Pancreas (tissue), 10 donors: ENCODE measurements at regions not wholly inside any gene's neighbourhood (a gene's known extent, or its start where the extent isn't known, plus 50 kb on each side); places are given as distances from the start of the nearest gene placed in this dataset.

Experiments
- ATAC-seq, 4 donors: fragments of 200-7000 bp; cut with Tn5 transposase; one replicate each; pipeline versions ENCODE4 v1.8.0 to v1.9.1; 2020; ENCODE audit warnings: mild to moderate bottlenecking in 4 of 4, moderate library complexity in 4 of 4
- DNase-seq, 6 donors: peaks; one replicate each; pipeline ENCODE4 v3.0.0-alpha.2; 2020
- FAIRE-seq: peaks from 2 replicates; lab custom pipeline; 2012; peaks lifted over from hg19 to GRCh38; lab: Jason Lieb, UNC
- H3K27ac ChIP-seq, 4 donors: fragments of 200-600 bp; sonication (generic); 1 replicate in 3 of 4; 2 replicates in 1 of 4; pipeline versions ENCODE4 v1.5.0 to v1.8.0; 2020
- H3K27me3 ChIP-seq, 4 donors: fragments of 200-600 bp; one replicate each; pipeline ENCODE4 v1.8.0; 2021
- H3K36me3 ChIP-seq, 3 donors: fragments of 200-600 bp; sonication (generic) in 1 of 3; one replicate each; pipeline versions ENCODE4 v1.5.0 to v1.8.0; 2020 to 2021
- H3K4me1 ChIP-seq, 3 donors: fragments of 200-600 bp; one replicate each; pipeline ENCODE4 v1.8.0; 2021
- H3K4me3 ChIP-seq, 4 donors: fragments of 200-600 bp; sonication (generic) in 2 of 4; one replicate each; pipeline versions ENCODE4 v1.5.0 to v1.8.0; 2020 to 2021
- H3K9me3 ChIP-seq, 4 donors: fragments of 200-600 bp; one replicate each; pipeline ENCODE4 v1.8.0; 2021
- WGBS, 2 donors: extraction: QIAGEN DNeasy Blood & Tissue Kit; methylation state at CpG; one replicate each; pipeline ENCODE4 v1.1.7; 2013; 5-methylcytosine and 5-hydroxymethylcytosine counted together
- intact Hi-C, 3 donors: fragments of 100-400 bp; cut with DNase I; formaldehyde crosslinking; loops; one replicate each; pipeline versions ENCODE4 v1.11.1 to v1.14.2; 2022
- TF ChIP-seq, protein P1 (sequence below), 4 donors: fragments of 200-600 bp; sonication (generic) in 3 of 4; IDR thresholded peaks; one replicate each; pipeline versions ENCODE4 v1.5.0 to v1.8.0; 2021; ENCODE audit warnings: antibody characterized with exemption in 4 of 4
- donor health status: healthy with polysubstance abuse.
- donor health status: DM: no; HTN: no; CAD: no; lungs with moderate emphysema.
- donor health status: DM: no; HTN: no; CAD: no.
- donor health status: control.
- donor health status: control.
- donor health status: Bipolar disorder and iron deficiency.
- donor health status: DM: yes; HTN: yes; CAD: no.
- donor health status: DM: no; HTN: no; CAD: no.
- donor health status: DM: no; HTN: no; CAD: no.
- donor health status: DM: yes; HTN: yes; CAD: no.

DNA sequence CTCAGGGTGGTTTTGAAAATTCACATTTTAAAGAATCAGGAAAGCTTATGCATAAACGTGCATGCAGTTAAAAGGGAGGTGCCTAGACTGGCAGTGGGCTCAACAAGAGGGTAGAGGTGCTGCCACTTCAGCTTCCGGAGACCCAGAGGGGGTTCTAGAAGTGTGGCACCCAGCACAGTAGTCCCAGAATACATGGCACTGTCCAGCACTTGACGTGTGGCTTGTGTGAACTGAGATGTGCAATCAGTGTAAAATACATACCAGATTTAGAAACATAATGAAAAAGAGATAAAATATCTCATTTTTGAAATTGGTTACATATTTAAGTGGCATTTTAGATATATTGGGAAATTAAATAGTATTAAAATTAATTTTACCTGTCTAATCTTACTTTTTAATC lies 89.3 kb downstream of the RIN2 start:
- Histone ChIP-seq H3K4me1 (no peaks in the 10 kb centered on the region), H3K9me3 (no peaks in the 10 kb centered on the region), H3K36me3 (no peaks in the 10 kb centered on the region), H3K27ac (no peak overlapping the region), H3K4me3 (no peak overlapping the region), H3K27me3 (no peaks in the 10 kb centered on the region)
- 79 to 88% methylated on average over 3 of the region's 3 CpGs for WGBS, 2 donors
- FAIRE-seq (no peak), ATAC-seq (no peak), DNase-seq (no peak)
- intact Hi-C loops, result no loop called here
- TF ChIP-seq, protein P1, sequence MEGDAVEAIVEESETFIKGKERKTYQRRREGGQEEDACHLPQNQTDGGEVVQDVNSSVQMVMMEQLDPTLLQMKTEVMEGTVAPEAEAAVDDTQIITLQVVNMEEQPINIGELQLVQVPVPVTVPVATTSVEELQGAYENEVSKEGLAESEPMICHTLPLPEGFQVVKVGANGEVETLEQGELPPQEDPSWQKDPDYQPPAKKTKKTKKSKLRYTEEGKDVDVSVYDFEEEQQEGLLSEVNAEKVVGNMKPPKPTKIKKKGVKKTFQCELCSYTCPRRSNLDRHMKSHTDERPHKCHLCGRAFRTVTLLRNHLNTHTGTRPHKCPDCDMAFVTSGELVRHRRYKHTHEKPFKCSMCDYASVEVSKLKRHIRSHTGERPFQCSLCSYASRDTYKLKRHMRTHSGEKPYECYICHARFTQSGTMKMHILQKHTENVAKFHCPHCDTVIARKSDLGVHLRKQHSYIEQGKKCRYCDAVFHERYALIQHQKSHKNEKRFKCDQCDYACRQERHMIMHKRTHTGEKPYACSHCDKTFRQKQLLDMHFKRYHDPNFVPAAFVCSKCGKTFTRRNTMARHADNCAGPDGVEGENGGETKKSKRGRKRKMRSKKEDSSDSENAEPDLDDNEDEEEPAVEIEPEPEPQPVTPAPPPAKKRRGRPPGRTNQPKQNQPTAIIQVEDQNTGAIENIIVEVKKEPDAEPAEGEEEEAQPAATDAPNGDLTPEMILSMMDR (IDR thresholded peaks at IDR 0.05), result no peak

DNA sequence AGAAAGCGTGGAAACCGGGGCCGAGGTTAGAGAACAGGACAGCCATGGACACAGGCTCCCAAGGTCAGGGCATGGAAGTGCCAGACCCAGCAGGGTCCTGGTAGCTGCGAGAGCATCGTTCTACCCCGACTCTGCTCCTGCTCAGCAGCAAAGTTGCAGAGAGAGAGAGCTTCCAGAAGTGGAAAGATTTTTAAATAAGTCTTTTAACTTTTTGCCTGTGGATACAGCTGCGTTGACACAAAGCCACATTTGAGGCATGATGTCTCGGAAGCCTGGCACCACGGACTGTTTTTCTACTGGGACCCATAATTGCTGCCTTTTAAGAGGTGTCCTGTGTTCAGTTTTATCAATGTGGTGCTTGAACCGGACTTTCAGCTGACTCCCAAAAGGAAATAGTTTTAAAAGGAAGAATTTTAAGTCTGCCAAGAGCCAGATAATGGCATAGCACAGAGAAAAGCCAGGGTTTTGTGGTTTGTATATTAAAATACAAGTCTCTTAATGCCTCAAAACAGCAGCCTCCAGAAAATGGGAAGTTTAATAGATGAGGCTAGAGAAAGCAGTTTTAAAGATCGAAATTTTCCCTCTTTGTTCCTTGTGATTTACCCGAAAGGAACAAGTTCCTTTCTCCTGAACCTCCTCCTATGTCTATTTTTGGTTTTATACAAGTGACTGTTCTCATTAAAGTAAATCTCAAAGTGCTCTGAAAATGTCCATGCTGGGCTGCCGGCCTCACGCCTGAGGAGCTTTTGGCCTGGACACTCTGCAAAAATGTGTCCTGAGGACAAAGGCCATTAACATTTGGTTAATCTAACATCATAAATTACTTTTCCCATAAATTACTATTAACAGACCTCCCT lies 91.5 kb downstream of the RIN2 start:
- intact Hi-C loops, result no loop called here
- Histone ChIP-seq H3K9me3 (no peaks in the 10 kb centered on the region), H3K4me1 (no peaks in the 10 kb centered on the region), H3K36me3 (no peaks in the 10 kb centered on the region), H3K27me3 (no peaks in the 10 kb centered on the region), H3K4me3 (no peak overlapping the region), H3K27ac (no peak overlapping the region)
- DNase-seq, result no peak
- TF ChIP-seq, protein P1 (IDR thresholded peaks at IDR 0.05), result no peak
- ATAC-seq, result peak in 1 of 4 donors; percentile 22
- 71 to 78% methylated on average over 14 of the region's 14 CpGs for WGBS, 2 donors
- FAIRE-seq, result no peak

DNA sequence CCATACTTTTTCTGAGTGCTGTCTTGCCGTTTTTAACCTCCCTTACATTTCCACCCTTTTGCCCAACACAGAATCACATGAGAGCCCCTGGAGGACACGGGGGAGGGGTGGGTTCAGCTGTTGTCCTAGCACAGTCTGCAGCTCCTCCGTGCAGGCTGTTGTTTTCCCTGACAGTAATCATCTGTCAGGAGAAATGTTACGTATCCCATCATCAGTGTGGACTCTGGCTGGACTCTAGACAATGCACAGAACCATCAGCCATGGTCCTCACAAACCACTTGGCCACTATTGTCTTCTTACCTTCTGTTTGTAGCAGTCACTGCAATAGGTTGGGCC lies 92.1 kb downstream of the RIN2 start:
- WGBS, 2 donors, result 60 to 65% methylated on average over 4 of the region's 4 CpGs
- Histone ChIP-seq H3K27ac (no peak overlapping the region), H3K4me3 (no peak overlapping the region), H3K9me3 (no peaks in the 10 kb centered on the region), H3K4me1 (no peaks in the 10 kb centered on the region), H3K27me3 (no peaks in the 10 kb centered on the region), H3K36me3 (no peaks in the 10 kb centered on the region)
- FAIRE-seq, result no peak
- intact Hi-C loops, result no loop called here
- ATAC-seq, result peak in 1 of 4 donors; percentile 14
- DNase-seq, result no peak
- TF ChIP-seq, protein P1 (IDR thresholded peaks at IDR 0.05), result no peak

DNA sequence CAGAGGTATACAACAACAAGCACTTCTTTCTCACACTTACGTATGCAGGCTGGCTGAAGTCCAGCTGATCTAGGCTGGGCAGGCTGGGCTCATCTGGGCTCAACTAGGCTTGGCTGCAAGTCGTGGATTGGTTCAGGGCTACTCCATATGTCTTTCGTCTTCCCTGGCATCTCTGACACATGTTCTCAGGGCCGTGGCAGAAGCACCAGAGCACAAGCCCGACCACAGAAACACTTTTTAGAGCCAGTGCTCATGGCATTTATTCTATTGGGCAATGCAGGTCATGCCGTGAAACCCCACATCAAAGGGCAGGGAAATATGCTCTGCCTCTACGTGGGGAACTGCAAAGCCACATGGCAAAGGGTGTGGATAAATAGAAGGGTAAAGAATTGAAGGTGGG lies 93.8 kb downstream of the RIN2 start:
- Histone ChIP-seq H3K4me1 (no peaks in the 10 kb centered on the region), H3K27ac (no peak overlapping the region), H3K36me3 (no peaks in the 10 kb centered on the region), H3K4me3 (no peak overlapping the region), H3K9me3 (no peaks in the 10 kb centered on the region), H3K27me3 (no peaks in the 10 kb centered on the region)
- no peak for FAIRE-seq
- TF ChIP-seq, protein P1 (IDR thresholded peaks at IDR 0.05), result no peak
- DNase-seq, result no peak
- ATAC-seq, result no peak
- intact Hi-C loops, result no loop called here
- 70 to 83% methylated on average over 7 of the region's 7 CpGs for WGBS, 2 donors

DNA sequence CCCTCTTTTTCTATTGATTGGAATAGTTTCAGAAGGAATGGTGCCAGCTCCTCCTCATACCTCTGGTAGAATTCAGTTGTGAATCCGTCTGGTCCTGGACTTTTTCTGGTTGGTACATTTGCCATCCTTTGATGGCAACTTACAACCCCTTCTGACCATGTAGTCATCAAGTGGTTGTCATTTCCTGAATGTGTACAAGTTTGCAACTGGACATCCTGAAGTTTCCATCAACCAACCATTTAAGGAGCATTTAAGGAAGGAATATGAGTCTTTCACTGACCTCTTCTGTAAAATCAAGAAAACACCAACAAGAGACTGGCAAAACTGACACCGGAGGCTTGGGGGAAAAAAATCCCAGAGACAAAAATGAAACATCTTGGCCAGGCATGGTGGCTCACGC lies 97.4 kb downstream of the RIN2 start:
- 93 to 97% methylated on average over 3 of the region's 3 CpGs for WGBS, 2 donors
- DNase-seq (no peak), FAIRE-seq (no peak), ATAC-seq (no peak)
- Histone ChIP-seq H3K36me3 (no peaks in the 10 kb centered on the region), H3K9me3 (no peaks in the 10 kb centered on the region), H3K4me3 (no peak overlapping the region), H3K4me1 (no peaks in the 10 kb centered on the region), H3K27ac (no peak overlapping the region), H3K27me3 (no peaks in the 10 kb centered on the region)
- intact Hi-C loops, result no loop called here
- TF ChIP-seq, protein P1 (IDR thresholded peaks at IDR 0.05), result no peak
